NB4 (cell line): ENCODE measurements at regions not wholly inside any gene's neighbourhood (a gene's known extent, or its start where the extent isn't known, plus 50 kb on each side); places are given as distances from the start of the nearest gene placed in this dataset.

Source experiments
- DNase-seq: peaks from one replicate; pipeline ENCODE4 v3.0.0; 2010; ENCODE audit warnings: low read depth
- H3K4me3 ChIP-seq: one replicate; pipeline ENCODE4 v1.5.1; 2011; ENCODE audit warnings: mild to moderate bottlenecking, low read depth, low read length, moderate library complexity
- CTCF ChIP-seq: IDR thresholded peaks from one replicate; pipeline ENCODE4 v1.5.1; 2012; ENCODE audit warnings: low read depth, low read length
- MAX ChIP-seq: IDR thresholded peaks from 2 replicates; pipeline ENCODE4 v1.6.1; 2011; ENCODE audit warnings: low read depth, low read length
- MYC ChIP-seq: IDR thresholded peaks from 2 replicates; pipeline ENCODE4 v1.6.1; 2011; ENCODE audit warnings: low read depth, low read length
- POLR2A ChIP-seq: IDR thresholded peaks from 2 replicates; pipeline ENCODE4 v1.6.1; 2011; ENCODE audit warnings: mild to moderate bottlenecking; ENCODE audit not compliant: insufficient read length; ENCODE audit errors: extremely low read depth

GRCh38 chr2:18399601-18400000 is 160.9 kb downstream of the RDH14 start:
- TF ChIP-seq MAX (no peak), CTCF (no peak), MYC (no peak), POLR2A (no peak)
- no peak overlapping the region for H3K4me3 ChIP-seq
- no peak for DNase-seq

GRCh38 chr2:18398833-18399232 is 161.6 kb downstream of the RDH14 start:
- no peak for TF ChIP-seq MYC
- no peak for TF ChIP-seq MAX
- no peak for TF ChIP-seq POLR2A
- no peak for TF ChIP-seq CTCF
- DNase-seq = no peak
- H3K4me3 ChIP-seq = no peak overlapping the region

- no peak for DNase-seq
- H3K4me3 ChIP-seq = no peak overlapping the region
- no peak for TF ChIP-seq MYC
- TF ChIP-seq MAX = no peak
- no peak for TF ChIP-seq CTCF
- no peak for TF ChIP-seq POLR2A
Measured at GRCh38 chr2:18396329-18397010, 164.0 kb downstream of the RDH14 start.

GRCh38 chr2:18395555-18395954 is 164.9 kb downstream of the RDH14 start:
- no peak for DNase-seq

GRCh38 chr2:18387441-18388206 is 172.8 kb downstream of the RDH14 start:
- peak; percentile 72 for DNase-seq
- TF ChIP-seq CTCF = peak; percentile 98
- no peak for TF ChIP-seq MYC
- TF ChIP-seq POLR2A = no peak
- peak; percentile 84 for TF ChIP-seq MAX
- no peak overlapping the region for H3K4me3 ChIP-seq

More at GRCh38 chr2:18395555-18395954, 164.9 kb downstream of the RDH14 start:
- no peak for TF ChIP-seq CTCF
- no peak for TF ChIP-seq MYC
- no peak for TF ChIP-seq MAX
- TF ChIP-seq POLR2A = no peak
- H3K4me3 ChIP-seq = no peak overlapping the region
